Astrocyte (in vitro differentiated cells and primary cell): ENCODE measurements at regions not wholly inside any gene's neighbourhood (a gene's known extent, or its start where the extent isn't known, plus 50 kb on each side); places are given as distances from the start of the nearest gene placed in this dataset.

ENCODE experiments used
- CTCF ChIP-seq: IDR thresholded peaks from 2 replicates; pipeline ENCODE4 v1.5.1; 2011; ENCODE audit warnings: low read depth, mild to moderate bottlenecking, inconsistent platforms, low read length, moderate library complexity; ENCODE audit not compliant: insufficient read depth
- EZH2 ChIP-seq: IDR thresholded peaks from 2 replicates; pipeline ENCODE4 v1.6.1; 2012; ENCODE audit warnings: mild to moderate bottlenecking, low read length, inconsistent platforms; ENCODE audit not compliant: insufficient read depth

GRCh38 chr15:96735632-96736240, 405.2 kb downstream of the NR2F2 start:
- TF ChIP-seq CTCF (no peak), EZH2 (no peak)
